Peyer's patch (tissue), 4 donors: ENCODE measurements at regions not wholly inside any gene's neighbourhood (a gene's known extent, or its start where the extent isn't known, plus 50 kb on each side); places are given as distances from the start of the nearest gene placed in this dataset.

Experiments
- POLR2A ChIP-seq, 2 donors: fragments of 450-650 bp; IDR thresholded peaks; one replicate each; pipeline ENCODE4 v1.5.1; 2017; ENCODE audit warnings: antibody characterized with exemption in 2 of 2, mild to moderate bottlenecking in 2 of 2, moderate library complexity in 2 of 2
- TF ChIP-seq, protein P1 (sequence below), 6 experiments: fragments of 450-650 bp in 4 of 6; fragments of 200-600 bp in 2 of 6; sonication (generic) in 1 of 6; IDR thresholded peaks; one replicate each; pipeline ENCODE4 v1.5.1; 2017 to 2019; ENCODE audit warnings: antibody characterized with exemption in 6 of 6, mild to moderate bottlenecking in 3 of 6, moderate library complexity in 1 of 6

DNA sequence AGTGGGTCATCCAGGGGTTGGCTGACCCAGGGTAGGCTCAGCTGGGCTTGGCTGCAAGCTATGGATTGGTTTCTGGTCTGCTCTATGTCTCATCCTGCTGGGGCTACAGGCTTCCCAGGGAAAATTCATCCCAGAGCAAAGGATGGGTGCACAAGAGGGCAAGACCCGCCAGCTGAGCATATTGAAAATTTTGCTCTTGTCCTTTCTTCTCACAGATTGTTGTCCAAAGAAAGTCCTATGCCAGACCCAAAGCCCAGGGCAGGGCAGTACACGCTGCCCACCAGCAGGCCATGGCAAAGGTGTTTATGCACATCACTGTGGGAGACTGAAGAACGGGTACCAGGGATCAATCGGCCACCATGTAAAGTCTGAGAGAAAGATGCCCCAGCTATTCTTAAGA is 95.3 kb upstream of the PARP11 start:
- no peak for TF ChIP-seq POLR2A (IDR thresholded peaks at IDR 0.05)
- TF ChIP-seq, protein P1, sequence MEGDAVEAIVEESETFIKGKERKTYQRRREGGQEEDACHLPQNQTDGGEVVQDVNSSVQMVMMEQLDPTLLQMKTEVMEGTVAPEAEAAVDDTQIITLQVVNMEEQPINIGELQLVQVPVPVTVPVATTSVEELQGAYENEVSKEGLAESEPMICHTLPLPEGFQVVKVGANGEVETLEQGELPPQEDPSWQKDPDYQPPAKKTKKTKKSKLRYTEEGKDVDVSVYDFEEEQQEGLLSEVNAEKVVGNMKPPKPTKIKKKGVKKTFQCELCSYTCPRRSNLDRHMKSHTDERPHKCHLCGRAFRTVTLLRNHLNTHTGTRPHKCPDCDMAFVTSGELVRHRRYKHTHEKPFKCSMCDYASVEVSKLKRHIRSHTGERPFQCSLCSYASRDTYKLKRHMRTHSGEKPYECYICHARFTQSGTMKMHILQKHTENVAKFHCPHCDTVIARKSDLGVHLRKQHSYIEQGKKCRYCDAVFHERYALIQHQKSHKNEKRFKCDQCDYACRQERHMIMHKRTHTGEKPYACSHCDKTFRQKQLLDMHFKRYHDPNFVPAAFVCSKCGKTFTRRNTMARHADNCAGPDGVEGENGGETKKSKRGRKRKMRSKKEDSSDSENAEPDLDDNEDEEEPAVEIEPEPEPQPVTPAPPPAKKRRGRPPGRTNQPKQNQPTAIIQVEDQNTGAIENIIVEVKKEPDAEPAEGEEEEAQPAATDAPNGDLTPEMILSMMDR (IDR thresholded peaks at IDR 0.05), result no peak
